GM12878 (cell line): ENCODE measurements at regions not wholly inside any gene's neighbourhood (a gene's known extent, or its start where the extent isn't known, plus 50 kb on each side); places are given as distances from the start of the nearest gene placed in this dataset.

ENCODE experiments used
- ATAC-seq: fragments of 200-7000 bp; cut with Tn5 transposase; 3 replicates; pipeline ENCODE4 v1.9.1; 2020; ENCODE audit warnings: mild to moderate bottlenecking, moderate library complexity
- BruUV-seq: library from RNA; stranded (reverse); fragments of 400-500 nt; replicated peaks from 2 replicates; lab custom pipeline; 2021; lab: Mats Ljungman, UMichigan
- CTCF ChIA-PET: fragments of 300-600 bp; sonication (Branson Sonifier 250); formaldehyde crosslinking; extraction: SDS; loops from one replicate; lab custom pipeline; 2021; ENCODE audit warnings: inconsistent platforms; lab: Yijun Ruan, JAX
- POLR2A ChIA-PET: fragments of 350-600 bp; formaldehyde crosslinking; extraction: SDS; loops from one replicate; lab custom pipeline; 2021; ENCODE audit warnings: inconsistent platforms; lab: Charles Lee
- RAD21 ChIA-PET: fragments of 300-600 bp; sonication (Branson Sonifier 250); formaldehyde crosslinking; loops from one replicate; lab custom pipeline; 2023; ENCODE audit warnings: antibody characterized with exemption; ENCODE audit not compliant: unreplicated experiment; lab: Charles Lee
- SMC1A ChIA-PET: fragments of 300-600 bp; sonication (Branson Sonifier 250); formaldehyde crosslinking; loops from one replicate; lab custom pipeline; 2023; ENCODE audit not compliant: unreplicated experiment, uncharacterized antibody; lab: Charles Lee
- DNase-seq: peaks from one replicate; pipeline ENCODE4 v3.0.0-alpha.2; 2011; ENCODE audit warnings: low read depth, low spot score
- FAIRE-seq: peaks from 3 replicates; lab custom pipeline; 2011; peaks lifted over from hg19 to GRCh38; lab: Jason Lieb, UNC
- H2AFZ ChIP-seq: 2 replicates; pipeline ENCODE4 v1.6.0; 2011; ENCODE audit warnings: low read depth, low read length, control low read depth; ENCODE audit not compliant: control insufficient read depth
- H3K27ac ChIP-seq: 2 replicates; pipeline ENCODE4 v1.5.1; 2011; ENCODE audit warnings: control low read depth; ENCODE audit not compliant: control insufficient read depth, insufficient read depth
- H3K27me3 ChIP-seq, 2 experiments: replicated peaks in 1 of 2; 2 replicates each; pipeline versions ENCODE4 v1.6.0 to v1.6.1; 2011; ENCODE audit warnings: low read length in 1 of 2; ENCODE audit not compliant: control insufficient read depth in 2 of 2, insufficient read depth in 2 of 2
- H3K36me3 ChIP-seq, 2 experiments: 2 replicates each; pipeline ENCODE4 v1.5.1; 2011; ENCODE audit warnings: low read length in 1 of 2; ENCODE audit not compliant: control insufficient read depth in 2 of 2, insufficient read depth in 2 of 2
- H3K4me1 ChIP-seq: 2 replicates; pipeline ENCODE4 v1.6.1; 2011; ENCODE audit warnings: mild to moderate bottlenecking, low read length, moderate library complexity, mixed read lengths; ENCODE audit not compliant: control insufficient read depth, insufficient read depth
- H3K4me2 ChIP-seq: 2 replicates; pipeline ENCODE4 v1.6.0; 2011; ENCODE audit warnings: control low read depth; ENCODE audit not compliant: control insufficient read depth, insufficient read depth
- H3K4me3 ChIP-seq: fragments of 200-600 bp; sonication (generic); 2 replicates; pipeline ENCODE4 v1.5.1; 2016
- H3K79me2 ChIP-seq: 2 replicates; pipeline ENCODE4 v1.6.0; 2011; ENCODE audit warnings: low read length; ENCODE audit not compliant: control insufficient read depth, insufficient read depth
- H3K9ac ChIP-seq: 2 replicates; pipeline ENCODE4 v1.8.0; 2011; ENCODE audit warnings: low read length, control low read depth, mixed read lengths; ENCODE audit not compliant: control insufficient read depth, insufficient read depth
- H3K9me3 ChIP-seq: replicated peaks from 3 replicates; pipeline ENCODE4 v1.5.1; 2011; ENCODE audit warnings: mild to moderate bottlenecking, low read length; ENCODE audit not compliant: control insufficient read depth, insufficient read depth
- H4K20me1 ChIP-seq: 2 replicates; pipeline ENCODE4 v1.6.0; 2011; ENCODE audit not compliant: control insufficient read depth, insufficient read depth
- BMI1 ChIP-seq: fragments of 450-650 bp; IDR thresholded peaks from 2 replicates; pipeline ENCODE4 v1.6.1; 2016; ENCODE audit warnings: mild to moderate bottlenecking, moderate library complexity, borderline replicate concordance
- CEBPB ChIP-seq, 2 experiments: fragments of 150-350 bp in 1 of 2; IDR thresholded peaks; 2 replicates each; pipeline ENCODE4 v1.6.1; 2012 to 2014; ENCODE audit warnings: low read depth in 2 of 2, low read length in 2 of 2, borderline replicate concordance in 1 of 2, inconsistent platforms in 1 of 2
- CREB1 ChIP-seq: IDR thresholded peaks from 2 replicates; pipeline ENCODE4 v1.6.1; 2012; ENCODE audit warnings: low read depth, mild to moderate bottlenecking, inconsistent platforms
- HCFC1 ChIP-seq: fragments of 150-350 bp; IDR thresholded peaks from 2 replicates; pipeline ENCODE4 v1.6.1; 2014; ENCODE audit warnings: low read length
- NR2C1 ChIP-seq: fragments of 450-650 bp; IDR thresholded peaks from 2 replicates; pipeline ENCODE4 v1.6.1; 2017; ENCODE audit warnings: antibody characterized with exemption, mild to moderate bottlenecking, moderate library complexity
- PAX5 ChIP-seq: IDR thresholded peaks from 2 replicates; pipeline ENCODE4 v1.6.1; 2011; ENCODE audit warnings: low read depth, low read length, borderline replicate concordance
- PAX8 ChIP-seq: fragments of 450-650 bp; IDR thresholded peaks from 2 replicates; pipeline ENCODE4 v1.6.1; 2017; ENCODE audit warnings: mild to moderate bottlenecking, moderate library complexity
- RUNX3 ChIP-seq: IDR thresholded peaks from 2 replicates; pipeline ENCODE4 v1.6.1; 2012; ENCODE audit warnings: low read length, inconsistent platforms
- SIN3A ChIP-seq: IDR thresholded peaks from 2 replicates; pipeline ENCODE4 v1.6.1; 2012; ENCODE audit warnings: low read depth, low read length, improper control_type of control experiment
- SPI1 ChIP-seq: IDR thresholded peaks from 2 replicates; pipeline ENCODE4 v1.6.1; 2011; ENCODE audit warnings: low read depth, mild to moderate bottlenecking, low read length, moderate library complexity, borderline replicate concordance; ENCODE audit not compliant: insufficient read depth
- STAT3 ChIP-seq: IDR thresholded peaks from 2 replicates; pipeline ENCODE4 v1.6.1; 2011; ENCODE audit warnings: low read depth, low read length, improper control_type of control experiment
- WGBS: methylation state at CpG from one replicate; pipeline ENCODE4 v1.1.6; 2016; ENCODE audit warnings: low lambda C conversion rate; ENCODE audit not compliant: insufficient replicate concordance, insufficient coverage; ENCODE audit errors: missing lambda C conversion rate; 5-methylcytosine and 5-hydroxymethylcytosine counted together
- in situ Hi-C: fragments of 300-500 bp; cut with MboI; formaldehyde crosslinking; loops from 9 replicates; pipeline ENCODE4 v1.14.3; 2018; ENCODE audit warnings: mixed read lengths
- intact Hi-C: fragments of 100-400 bp; cut with micrococcal nuclease; formaldehyde crosslinking; loops from one replicate; pipeline ENCODE4 v1.14.2; 2022; ENCODE audit not compliant: unreplicated experiment
- TF ChIP-seq, protein P1 (sequence below): fragments of 450-650 bp; formaldehyde crosslinking; IDR thresholded peaks from 2 replicates; pipeline ENCODE4 v1.5.0; 2022; ENCODE audit warnings: mild to moderate bottlenecking, missing genetic modification characterization
- TF ChIP-seq, protein P2 (sequence below): fragments of 450-650 bp; IDR thresholded peaks from 2 replicates; pipeline ENCODE4 v1.6.1; 2017; ENCODE audit warnings: borderline replicate concordance
- TF ChIP-seq, protein P3 (sequence below): fragments of 150-350 bp; IDR thresholded peaks from 2 replicates; pipeline ENCODE4 v1.6.1; 2016; ENCODE audit warnings: low read depth, low read length

GRCh38 chr6:21785164-21785563, 191.6 kb downstream of the SOX4 start:
- BruUV-seq = no TSS peak
- intact Hi-C loops (no loop called here), in situ Hi-C loops (no loop called here)
- SMC1A ChIA-PET = interaction anchor here (0.6 kb wide), 1 partner anchor 1361 kb away, joined by 3 read pairs; no protein-coding TSS in a partner anchor
- CTCF ChIA-PET = no interaction called here
- ATAC-seq = peak; percentile 36
- POLR2A ChIA-PET = no interaction called here
- H3K27me3 ChIP-seq = no peaks in the 10 kb centered on the region
- H3K4me3 ChIP-seq = no peak overlapping the region
- TF ChIP-seq, protein P1, sequence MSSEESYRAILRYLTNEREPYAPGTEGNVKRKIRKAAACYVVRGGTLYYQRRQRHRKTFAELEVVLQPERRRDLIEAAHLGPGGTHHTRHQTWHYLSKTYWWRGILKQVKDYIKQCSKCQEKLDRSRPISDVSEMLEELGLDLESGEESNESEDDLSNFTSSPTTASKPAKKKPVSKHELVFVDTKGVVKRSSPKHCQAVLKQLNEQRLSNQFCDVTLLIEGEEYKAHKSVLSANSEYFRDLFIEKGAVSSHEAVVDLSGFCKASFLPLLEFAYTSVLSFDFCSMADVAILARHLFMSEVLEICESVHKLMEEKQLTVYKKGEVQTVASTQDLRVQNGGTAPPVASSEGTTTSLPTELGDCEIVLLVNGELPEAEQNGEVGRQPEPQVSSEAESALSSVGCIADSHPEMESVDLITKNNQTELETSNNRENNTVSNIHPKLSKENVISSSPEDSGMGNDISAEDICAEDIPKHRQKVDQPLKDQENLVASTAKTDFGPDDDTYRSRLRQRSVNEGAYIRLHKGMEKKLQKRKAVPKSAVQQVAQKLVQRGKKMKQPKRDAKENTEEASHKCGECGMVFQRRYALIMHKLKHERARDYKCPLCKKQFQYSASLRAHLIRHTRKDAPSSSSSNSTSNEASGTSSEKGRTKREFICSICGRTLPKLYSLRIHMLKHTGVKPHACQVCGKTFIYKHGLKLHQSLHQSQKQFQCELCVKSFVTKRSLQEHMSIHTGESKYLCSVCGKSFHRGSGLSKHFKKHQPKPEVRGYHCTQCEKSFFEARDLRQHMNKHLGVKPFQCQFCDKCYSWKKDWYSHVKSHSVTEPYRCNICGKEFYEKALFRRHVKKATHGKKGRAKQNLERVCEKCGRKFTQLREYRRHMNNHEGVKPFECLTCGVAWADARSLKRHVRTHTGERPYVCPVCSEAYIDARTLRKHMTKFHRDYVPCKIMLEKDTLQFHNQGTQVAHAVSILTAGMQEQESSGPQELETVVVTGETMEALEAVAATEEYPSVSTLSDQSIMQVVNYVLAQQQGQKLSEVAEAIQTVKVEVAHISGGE (CRISPR knock-in tag) = no peak
- no peak for TF ChIP-seq NR2C1
- no peak for TF ChIP-seq RUNX3
- no peak for TF ChIP-seq CEBPB (IDR thresholded peaks at IDR 0.05; ENCODE audit: borderline replicate concordance in 1 of 2, low read depth in 2 of 2, low read length in 2 of 2)
- TF ChIP-seq, protein P2, sequence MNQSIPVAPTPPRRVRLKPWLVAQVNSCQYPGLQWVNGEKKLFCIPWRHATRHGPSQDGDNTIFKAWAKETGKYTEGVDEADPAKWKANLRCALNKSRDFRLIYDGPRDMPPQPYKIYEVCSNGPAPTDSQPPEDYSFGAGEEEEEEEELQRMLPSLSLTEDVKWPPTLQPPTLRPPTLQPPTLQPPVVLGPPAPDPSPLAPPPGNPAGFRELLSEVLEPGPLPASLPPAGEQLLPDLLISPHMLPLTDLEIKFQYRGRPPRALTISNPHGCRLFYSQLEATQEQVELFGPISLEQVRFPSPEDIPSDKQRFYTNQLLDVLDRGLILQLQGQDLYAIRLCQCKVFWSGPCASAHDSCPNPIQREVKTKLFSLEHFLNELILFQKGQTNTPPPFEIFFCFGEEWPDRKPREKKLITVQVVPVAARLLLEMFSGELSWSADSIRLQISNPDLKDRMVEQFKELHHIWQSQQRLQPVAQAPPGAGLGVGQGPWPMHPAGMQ = no peak
- TF ChIP-seq CREB1 = no peak
- TF ChIP-seq, protein P3, sequence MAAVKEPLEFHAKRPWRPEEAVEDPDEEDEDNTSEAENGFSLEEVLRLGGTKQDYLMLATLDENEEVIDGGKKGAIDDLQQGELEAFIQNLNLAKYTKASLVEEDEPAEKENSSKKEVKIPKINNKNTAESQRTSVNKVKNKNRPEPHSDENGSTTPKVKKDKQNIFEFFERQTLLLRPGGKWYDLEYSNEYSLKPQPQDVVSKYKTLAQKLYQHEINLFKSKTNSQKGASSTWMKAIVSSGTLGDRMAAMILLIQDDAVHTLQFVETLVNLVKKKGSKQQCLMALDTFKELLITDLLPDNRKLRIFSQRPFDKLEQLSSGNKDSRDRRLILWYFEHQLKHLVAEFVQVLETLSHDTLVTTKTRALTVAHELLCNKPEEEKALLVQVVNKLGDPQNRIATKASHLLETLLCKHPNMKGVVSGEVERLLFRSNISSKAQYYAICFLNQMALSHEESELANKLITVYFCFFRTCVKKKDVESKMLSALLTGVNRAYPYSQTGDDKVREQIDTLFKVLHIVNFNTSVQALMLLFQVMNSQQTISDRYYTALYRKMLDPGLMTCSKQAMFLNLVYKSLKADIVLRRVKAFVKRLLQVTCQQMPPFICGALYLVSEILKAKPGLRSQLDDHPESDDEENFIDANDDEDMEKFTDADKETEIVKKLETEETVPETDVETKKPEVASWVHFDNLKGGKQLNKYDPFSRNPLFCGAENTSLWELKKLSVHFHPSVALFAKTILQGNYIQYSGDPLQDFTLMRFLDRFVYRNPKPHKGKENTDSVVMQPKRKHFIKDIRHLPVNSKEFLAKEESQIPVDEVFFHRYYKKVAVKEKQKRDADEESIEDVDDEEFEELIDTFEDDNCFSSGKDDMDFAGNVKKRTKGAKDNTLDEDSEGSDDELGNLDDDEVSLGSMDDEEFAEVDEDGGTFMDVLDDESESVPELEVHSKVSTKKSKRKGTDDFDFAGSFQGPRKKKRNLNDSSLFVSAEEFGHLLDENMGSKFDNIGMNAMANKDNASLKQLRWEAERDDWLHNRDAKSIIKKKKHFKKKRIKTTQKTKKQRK = no peak
- no peak for TF ChIP-seq SIN3A
- no peak for TF ChIP-seq STAT3
- no peak for TF ChIP-seq PAX8
- no peak for TF ChIP-seq HCFC1
- TF ChIP-seq SPI1 = no peak
- TF ChIP-seq PAX5 = no peak
- TF ChIP-seq BMI1 = no peak
- no peak overlapping the region for H3K4me2 ChIP-seq
- no peak for FAIRE-seq
- H3K9ac ChIP-seq = no peak overlapping the region
- no peaks in the 10 kb centered on the region for H3K36me3 ChIP-seq
- H3K79me2 ChIP-seq = no peaks in the 10 kb centered on the region
- RAD21 ChIA-PET = no interaction called here
- WGBS = 0% methylated on average over 1 of the region's 1 CpG
- no peaks in the 10 kb centered on the region for H4K20me1 ChIP-seq
- no peaks in the 10 kb centered on the region for H3K4me1 ChIP-seq
- no peak for DNase-seq
- no peak overlapping the region for H3K27ac ChIP-seq
- H3K9me3 ChIP-seq = no peaks in the 10 kb centered on the region
- no peak overlapping the region for H2AFZ ChIP-seq
